H1 (cell line): ENCODE measurements at regions not wholly inside any gene's neighbourhood (a gene's known extent, or its start where the extent isn't known, plus 50 kb on each side); places are given as distances from the start of the nearest gene placed in this dataset.

Experiments used
- CHD1 ChIP-seq: IDR thresholded peaks from 2 replicates; pipeline ENCODE4 v1.6.1; 2012; ENCODE audit warnings: low read depth, low read length, improper control_type of control experiment
- GABPA ChIP-seq: IDR thresholded peaks from 2 replicates; pipeline ENCODE4 v1.6.1; 2011; ENCODE audit warnings: mild to moderate bottlenecking, low read length, moderate library complexity, borderline replicate concordance; ENCODE audit not compliant: insufficient read depth
- GTF2F1 ChIP-seq: IDR thresholded peaks from 2 replicates; pipeline ENCODE4 v1.6.1; 2012; ENCODE audit warnings: low read depth, low read length, improper control_type of control experiment, borderline replicate concordance
- SP1 ChIP-seq: IDR thresholded peaks from 2 replicates; pipeline ENCODE4 v1.6.1; 2011; ENCODE audit warnings: low read depth, low read length
- SUZ12 ChIP-seq: fragments of 200-600 bp; sonication (generic); IDR thresholded peaks from 2 replicates; pipeline ENCODE4 v1.6.1; 2012; ENCODE audit warnings: mild to moderate bottlenecking, inconsistent platforms, low read length, moderate library complexity, mixed read lengths
- TAF1 ChIP-seq: IDR thresholded peaks from 2 replicates; pipeline ENCODE4 v1.6.1; 2011; ENCODE audit warnings: mild to moderate bottlenecking, low read depth, low read length
- ZNF274 ChIP-seq: IDR thresholded peaks from 2 replicates; pipeline ENCODE4 v1.7.0; 2012; ENCODE audit warnings: low read length, borderline replicate concordance; ENCODE audit errors: extremely low read depth
- TF ChIP-seq, protein P1 (sequence below), 3 experiments: IDR thresholded peaks; 1 replicate in 2 of 3; 2 replicates in 1 of 3; pipeline versions ENCODE4 v1.5.1 to v1.6.1; 2011; ENCODE audit warnings: low read length in 3 of 3, mild to moderate bottlenecking in 3 of 3, inconsistent platforms in 2 of 3, low read depth in 1 of 3, moderate library complexity in 1 of 3; ENCODE audit not compliant: insufficient read depth in 1 of 3; ENCODE audit errors: control extremely low read depth in 1 of 3
- TF ChIP-seq, protein P2 (sequence below): IDR thresholded peaks from 2 replicates; pipeline ENCODE4 v1.6.1; 2011; ENCODE audit warnings: low read length, improper control_type of control experiment

DNA sequence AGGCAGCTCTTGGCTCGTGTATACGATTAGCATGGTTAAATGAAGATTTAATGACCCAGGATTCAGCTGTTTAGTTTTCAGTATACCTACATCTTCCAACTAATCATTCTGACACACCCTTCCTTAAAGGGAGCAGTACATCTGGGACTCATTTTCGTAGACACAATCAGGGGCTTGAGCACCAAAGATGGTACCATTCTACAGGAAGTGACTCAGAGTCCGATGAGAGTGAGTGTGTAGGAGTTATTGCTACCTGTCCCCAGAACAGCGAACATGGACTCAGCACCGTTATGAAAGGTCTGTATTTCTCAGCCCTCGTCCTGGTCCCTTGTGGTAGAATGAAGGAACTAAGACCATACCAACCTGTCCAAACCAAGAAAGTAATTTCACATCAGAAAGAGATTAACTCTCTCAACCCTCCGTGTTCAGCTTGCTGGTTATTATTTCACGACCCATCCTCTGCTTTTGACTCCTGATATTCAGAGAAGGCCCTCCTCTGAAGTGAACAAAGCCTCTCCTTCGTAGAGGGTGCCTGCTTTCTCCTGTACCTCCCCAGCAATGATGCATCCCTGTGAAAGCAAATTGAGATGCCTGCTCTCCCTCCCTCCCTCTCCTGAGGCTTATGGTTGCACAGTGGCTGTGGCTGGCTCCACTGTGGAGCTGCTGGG is 214.8 kb downstream of the MTX2 start (continued):
- TF ChIP-seq, protein P1, sequence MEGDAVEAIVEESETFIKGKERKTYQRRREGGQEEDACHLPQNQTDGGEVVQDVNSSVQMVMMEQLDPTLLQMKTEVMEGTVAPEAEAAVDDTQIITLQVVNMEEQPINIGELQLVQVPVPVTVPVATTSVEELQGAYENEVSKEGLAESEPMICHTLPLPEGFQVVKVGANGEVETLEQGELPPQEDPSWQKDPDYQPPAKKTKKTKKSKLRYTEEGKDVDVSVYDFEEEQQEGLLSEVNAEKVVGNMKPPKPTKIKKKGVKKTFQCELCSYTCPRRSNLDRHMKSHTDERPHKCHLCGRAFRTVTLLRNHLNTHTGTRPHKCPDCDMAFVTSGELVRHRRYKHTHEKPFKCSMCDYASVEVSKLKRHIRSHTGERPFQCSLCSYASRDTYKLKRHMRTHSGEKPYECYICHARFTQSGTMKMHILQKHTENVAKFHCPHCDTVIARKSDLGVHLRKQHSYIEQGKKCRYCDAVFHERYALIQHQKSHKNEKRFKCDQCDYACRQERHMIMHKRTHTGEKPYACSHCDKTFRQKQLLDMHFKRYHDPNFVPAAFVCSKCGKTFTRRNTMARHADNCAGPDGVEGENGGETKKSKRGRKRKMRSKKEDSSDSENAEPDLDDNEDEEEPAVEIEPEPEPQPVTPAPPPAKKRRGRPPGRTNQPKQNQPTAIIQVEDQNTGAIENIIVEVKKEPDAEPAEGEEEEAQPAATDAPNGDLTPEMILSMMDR (IDR thresholded peaks at IDR 0.05; ENCODE audit: control extremely low read depth in 1 of 3, insufficient read depth in 1 of 3, low read depth in 1 of 3, low read length in 3 of 3) = no peak
- no peak for TF ChIP-seq GABPA
- TF ChIP-seq, protein P2, sequence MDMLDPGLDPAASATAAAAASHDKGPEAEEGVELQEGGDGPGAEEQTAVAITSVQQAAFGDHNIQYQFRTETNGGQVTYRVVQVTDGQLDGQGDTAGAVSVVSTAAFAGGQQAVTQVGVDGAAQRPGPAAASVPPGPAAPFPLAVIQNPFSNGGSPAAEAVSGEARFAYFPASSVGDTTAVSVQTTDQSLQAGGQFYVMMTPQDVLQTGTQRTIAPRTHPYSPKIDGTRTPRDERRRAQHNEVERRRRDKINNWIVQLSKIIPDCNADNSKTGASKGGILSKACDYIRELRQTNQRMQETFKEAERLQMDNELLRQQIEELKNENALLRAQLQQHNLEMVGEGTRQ = no peak
- no peak for TF ChIP-seq SUZ12
- TF ChIP-seq GTF2F1 = no peak
- TF ChIP-seq TAF1 = no peak
- TF ChIP-seq CHD1 = no peak
- no peak for TF ChIP-seq SP1
- TF ChIP-seq ZNF274 = no peak
- TF ChIP-seq, all 59 proteins: peak for 0
